ENCODE measurements at regions not wholly inside any gene's neighbourhood (a gene's known extent, or its start where the extent isn't known, plus 50 kb on each side); places are given as distances from the start of the nearest gene placed in this dataset.
A peak's percentile ranks its signal among the peaks of the same experiment; 100 is the strongest.

GRCh38 chrX:139290310-139290709, 240.2 kb upstream of the F9 start:
- DNase-seq (ENCODE audit: low spot score): no peak

GRCh38 chrX:139287155-139287924, 243.2 kb upstream of the F9 start:
- DNase-seq (ENCODE audit: low spot score): no peak

- DNase-seq (ENCODE audit: low spot score): no peak
Measured at GRCh38 chrX:139286342-139286741, 244.2 kb upstream of the F9 start.

- DNase-seq (ENCODE audit: low spot score): no peak
Measured at GRCh38 chrX:139267851-139268250, 262.7 kb upstream of the F9 start.

GRCh38 chrX:139246295-139246694, 284.2 kb upstream of the F9 start:
- DNase-seq (ENCODE audit: low spot score): no peak

GRCh38 chrX:139237141-139237540, 293.4 kb upstream of the F9 start:
- DNase-seq (ENCODE audit: low spot score): no peak

GRCh38 chrX:139234898-139235297, 295.6 kb upstream of the F9 start:
- DNase-seq (ENCODE audit: low spot score): no peak

GRCh38 chrX:139224953-139225665, 305.4 kb upstream of the F9 start:
- DNase-seq (ENCODE audit: low spot score): no peak

- no peak for DNase-seq (ENCODE audit: low spot score)
Measured at GRCh38 chrX:139222511-139223200, 307.9 kb upstream of the F9 start.

GRCh38 chrX:139213241-139213709, 317.3 kb upstream of the F9 start:
- no peak for DNase-seq (ENCODE audit: low spot score)

- no peak for DNase-seq (ENCODE audit: low spot score)
Measured at GRCh38 chrX:139211568-139212182, 318.9 kb upstream of the F9 start.

GRCh38 chrX:139209342-139209741, 321.2 kb upstream of the F9 start:
- DNase-seq (ENCODE audit: low spot score): no peak

- no peak for DNase-seq (ENCODE audit: low spot score)
Measured at GRCh38 chrX:139207655-139208054, 322.9 kb upstream of the F9 start.

- no peak for DNase-seq (ENCODE audit: low spot score)
Measured at GRCh38 chrX:139206914-139207313, 323.6 kb upstream of the F9 start.

- peak; percentile 53 for DNase-seq (ENCODE audit: low spot score)
Measured at GRCh38 chrX:139204898-139205667, 325.5 kb upstream of the F9 start.

GRCh38 chrX:139204571-139204897, 326.0 kb upstream of the F9 start:
- DNase-seq (ENCODE audit: low spot score): no peak

- DNase-seq (ENCODE audit: low spot score): no peak
Measured at GRCh38 chrX:139203651-139204570, 326.6 kb upstream of the F9 start.

GRCh38 chrX:139202742-139203420, 327.7 kb upstream of the F9 start:
- DNase-seq (ENCODE audit: low spot score): no peak

GRCh38 chrX:139201924-139202323, 328.6 kb upstream of the F9 start:
- no peak for DNase-seq (ENCODE audit: low spot score)

GRCh38 chrX:139200793-139201192, 329.7 kb upstream of the F9 start:
- no peak for DNase-seq (ENCODE audit: low spot score)
